ENCODE measurements at regions not wholly inside any gene's neighbourhood (a gene's known extent, or its start where the extent isn't known, plus 50 kb on each side); places are given as distances from the start of the nearest gene placed in this dataset.
"Not testable (repeated sequence)": the region's sequence is repeated elsewhere in the genome, so short reads cannot be mapped to it uniquely, and the experiment has no call there.

DNA sequence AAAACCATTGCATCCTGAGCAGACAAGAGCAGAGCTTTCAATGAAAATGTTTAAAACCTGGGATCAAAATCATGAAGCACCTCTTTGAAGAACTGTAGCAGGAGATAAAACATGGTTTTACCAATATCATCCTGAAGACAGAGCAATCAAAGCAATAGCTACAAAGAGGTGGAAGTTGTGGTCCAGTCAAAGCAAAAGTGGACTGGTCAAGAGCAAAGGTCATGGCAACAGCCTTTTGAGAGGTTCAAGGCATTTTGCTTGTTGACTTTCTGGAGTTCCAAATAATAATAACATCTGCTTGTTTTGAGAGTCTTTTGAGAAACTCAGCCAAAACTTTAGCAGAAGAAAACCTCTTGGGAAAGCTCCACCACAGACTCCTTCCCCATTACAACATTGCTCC lies 893.9 kb upstream of the POT1 start:
- no peak for TF ChIP-seq EZH2phosphoT487 (IDR thresholded peaks at IDR 0.05; ENCODE audit: borderline replicate concordance, low read length)
- TF ChIP-seq, protein P1, sequence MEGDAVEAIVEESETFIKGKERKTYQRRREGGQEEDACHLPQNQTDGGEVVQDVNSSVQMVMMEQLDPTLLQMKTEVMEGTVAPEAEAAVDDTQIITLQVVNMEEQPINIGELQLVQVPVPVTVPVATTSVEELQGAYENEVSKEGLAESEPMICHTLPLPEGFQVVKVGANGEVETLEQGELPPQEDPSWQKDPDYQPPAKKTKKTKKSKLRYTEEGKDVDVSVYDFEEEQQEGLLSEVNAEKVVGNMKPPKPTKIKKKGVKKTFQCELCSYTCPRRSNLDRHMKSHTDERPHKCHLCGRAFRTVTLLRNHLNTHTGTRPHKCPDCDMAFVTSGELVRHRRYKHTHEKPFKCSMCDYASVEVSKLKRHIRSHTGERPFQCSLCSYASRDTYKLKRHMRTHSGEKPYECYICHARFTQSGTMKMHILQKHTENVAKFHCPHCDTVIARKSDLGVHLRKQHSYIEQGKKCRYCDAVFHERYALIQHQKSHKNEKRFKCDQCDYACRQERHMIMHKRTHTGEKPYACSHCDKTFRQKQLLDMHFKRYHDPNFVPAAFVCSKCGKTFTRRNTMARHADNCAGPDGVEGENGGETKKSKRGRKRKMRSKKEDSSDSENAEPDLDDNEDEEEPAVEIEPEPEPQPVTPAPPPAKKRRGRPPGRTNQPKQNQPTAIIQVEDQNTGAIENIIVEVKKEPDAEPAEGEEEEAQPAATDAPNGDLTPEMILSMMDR (IDR thresholded peaks at IDR 0.05; ENCODE audit: low read depth, low read length, poor library complexity, severe bottlenecking): no peak
- H3K27me3 ChIP-seq (ENCODE audit: control insufficient read depth, low read length): no peaks in the 10 kb centered on the region

DNA sequence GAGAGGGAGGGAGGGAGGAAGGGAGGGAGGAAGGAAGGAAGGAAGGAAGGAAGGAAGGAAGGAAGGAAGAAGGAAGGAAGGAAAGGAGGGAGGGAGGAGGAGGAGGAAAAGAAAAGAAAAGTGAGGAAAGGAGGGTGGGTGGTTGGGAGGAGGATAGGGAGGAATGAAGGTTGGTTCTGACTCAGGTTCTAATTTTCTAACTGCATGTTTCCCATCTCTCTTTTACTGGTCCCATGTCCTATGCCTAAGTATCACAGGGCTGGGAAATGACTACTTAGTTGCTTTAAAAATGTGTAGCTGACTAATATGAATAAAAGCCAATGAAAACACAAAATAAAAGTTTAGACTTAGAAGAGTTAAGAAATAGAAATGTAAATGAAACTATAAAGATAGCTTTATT lies 890.9 kb upstream of the POT1 start:
- H3K27me3 ChIP-seq (ENCODE audit: control insufficient read depth, low read length): no peaks in the 10 kb centered on the region
- H3F3A ChIP-seq (ENCODE audit: control insufficient read depth, insufficient read depth): no peaks in the 10 kb centered on the region
- H4K20me1 ChIP-seq (ENCODE audit: control insufficient read depth, insufficient read depth, low read depth, low read length): no peaks in the 10 kb centered on the region
- no peaks in the 10 kb centered on the region for H3K9me2 ChIP-seq (replicated peaks; ENCODE audit: control insufficient read depth, low read length)
- TF ChIP-seq EZH2phosphoT487 (IDR thresholded peaks at IDR 0.05; ENCODE audit: borderline replicate concordance, low read length): no peak
- TF ChIP-seq, protein P1 (IDR thresholded peaks at IDR 0.05; ENCODE audit: low read depth, low read length, poor library complexity, severe bottlenecking): no peak
- no peaks in the 10 kb centered on the region for H3K9me3 ChIP-seq (ENCODE audit: control insufficient read depth, insufficient read depth, low read length)
- H3K36me3 ChIP-seq (ENCODE audit: control insufficient read depth, low read length): no peaks in the 10 kb centered on the region
- H3K4me1 ChIP-seq (ENCODE audit: control insufficient read depth, low read length): no peaks in the 10 kb centered on the region
- no peak overlapping the region for H3K4me2 ChIP-seq (ENCODE audit: low read length)
- H3K4me3 ChIP-seq (ENCODE audit: low read length): no peak overlapping the region
- no peaks in the 10 kb centered on the region for H3K79me2 ChIP-seq (ENCODE audit: control insufficient read depth, low read length)
- H3K27ac ChIP-seq (ENCODE audit: low read depth, low read length): no peak overlapping the region

More for the DNA sequence above, 893.9 kb upstream of the POT1 start:
- H3K9me2 ChIP-seq (replicated peaks; ENCODE audit: control insufficient read depth, low read length): no peaks in the 10 kb centered on the region
- H3K9me3 ChIP-seq (ENCODE audit: control insufficient read depth, insufficient read depth, low read length): no peaks in the 10 kb centered on the region
- no peaks in the 10 kb centered on the region for H3K4me1 ChIP-seq (ENCODE audit: control insufficient read depth, low read length)
- H3K79me2 ChIP-seq (ENCODE audit: control insufficient read depth, low read length): no peaks in the 10 kb centered on the region
- no peak overlapping the region for H3K4me2 ChIP-seq (ENCODE audit: low read length)
- H3K27ac ChIP-seq (ENCODE audit: low read depth, low read length): no peak overlapping the region
- H4K20me1 ChIP-seq (ENCODE audit: control insufficient read depth, insufficient read depth, low read depth, low read length): no peaks in the 10 kb centered on the region
- H3K36me3 ChIP-seq (ENCODE audit: control insufficient read depth, low read length): no peaks in the 10 kb centered on the region
- no peaks in the 10 kb centered on the region for H3F3A ChIP-seq (ENCODE audit: control insufficient read depth, insufficient read depth)
- no peak overlapping the region for H3K4me3 ChIP-seq (ENCODE audit: low read length)

DNA sequence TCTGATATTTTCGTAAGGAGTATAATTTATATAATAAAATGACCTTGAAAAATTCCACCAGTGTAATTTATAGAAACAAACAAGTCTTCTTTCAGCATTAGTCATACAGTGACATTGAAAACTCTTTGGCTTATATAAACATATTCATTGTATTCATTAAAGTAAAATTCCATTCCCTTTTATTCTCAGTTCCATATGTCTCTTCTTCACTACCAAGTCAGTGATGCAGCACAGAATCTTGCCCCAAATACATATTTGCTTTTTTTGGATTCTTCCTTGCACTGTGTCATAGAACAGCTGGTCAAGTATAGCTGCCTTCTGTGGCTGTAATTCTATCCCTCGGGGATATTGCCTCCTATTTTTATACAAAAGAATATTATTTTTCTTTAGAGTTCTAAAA lies 884.5 kb upstream of the POT1 start:
- H3K9me2 ChIP-seq (replicated peaks; ENCODE audit: control insufficient read depth, low read length): no peaks in the 10 kb centered on the region
- H4K20me1 ChIP-seq (ENCODE audit: control insufficient read depth, insufficient read depth, low read depth, low read length): no peaks in the 10 kb centered on the region
- H3K9me3 ChIP-seq (ENCODE audit: control insufficient read depth, insufficient read depth, low read length): no peaks in the 10 kb centered on the region
- no peak overlapping the region for H3K4me3 ChIP-seq (ENCODE audit: low read length)
- H3K36me3 ChIP-seq (ENCODE audit: control insufficient read depth, low read length): no peaks in the 10 kb centered on the region
- H3K27me3 ChIP-seq (ENCODE audit: control insufficient read depth, low read length): no peaks in the 10 kb centered on the region
- no peaks in the 10 kb centered on the region for H3K79me2 ChIP-seq (ENCODE audit: control insufficient read depth, low read length)
- TF ChIP-seq, protein P1 (IDR thresholded peaks at IDR 0.05; ENCODE audit: low read depth, low read length, poor library complexity, severe bottlenecking): no peak
- no peak for TF ChIP-seq EZH2phosphoT487 (IDR thresholded peaks at IDR 0.05; ENCODE audit: borderline replicate concordance, low read length)
- H3F3A ChIP-seq (ENCODE audit: control insufficient read depth, insufficient read depth): no peaks in the 10 kb centered on the region
- no peak overlapping the region for H3K4me2 ChIP-seq (ENCODE audit: low read length)
- no peaks in the 10 kb centered on the region for H3K4me1 ChIP-seq (ENCODE audit: control insufficient read depth, low read length)
- no peak overlapping the region for H3K27ac ChIP-seq (ENCODE audit: low read depth, low read length)

DNA sequence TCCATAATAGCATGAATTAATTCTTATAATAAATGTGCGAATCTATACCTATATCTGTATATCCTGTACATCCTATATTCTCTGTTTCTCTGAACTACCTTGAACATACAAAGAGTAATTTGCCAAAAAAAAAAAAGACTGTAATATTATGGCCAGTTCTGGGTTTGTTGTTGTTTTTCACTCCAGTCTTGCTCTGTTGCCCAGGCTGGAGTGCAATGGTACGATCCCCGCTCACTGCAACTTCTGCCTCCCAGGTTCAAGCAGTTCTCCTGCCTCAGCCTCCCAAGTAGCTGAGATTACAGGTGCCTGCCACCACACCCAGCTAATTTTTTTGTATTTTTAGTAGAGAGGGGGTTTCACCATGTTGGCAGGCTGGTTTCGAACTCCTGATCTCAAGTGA lies 876.9 kb upstream of the POT1 start:
- H3K9me2 ChIP-seq (replicated peaks; ENCODE audit: control insufficient read depth, low read length); H3F3A ChIP-seq (ENCODE audit: control insufficient read depth, insufficient read depth); H3K36me3 ChIP-seq (ENCODE audit: control insufficient read depth, low read length); H3K4me3 ChIP-seq (ENCODE audit: low read length); H3K4me2 ChIP-seq (ENCODE audit: low read length); H3K79me2 ChIP-seq (ENCODE audit: control insufficient read depth, low read length); H3K27me3 ChIP-seq (ENCODE audit: control insufficient read depth, low read length); H4K20me1 ChIP-seq (ENCODE audit: control insufficient read depth, insufficient read depth, low read depth, low read length); H3K4me1 ChIP-seq (ENCODE audit: control insufficient read depth, low read length); H3K9me3 ChIP-seq (ENCODE audit: control insufficient read depth, insufficient read depth, low read length); H3K27ac ChIP-seq (ENCODE audit: low read depth, low read length): not testable (repeated sequence)

All from DOHH2 (cell line).